HUES48 (cell line): ENCODE measurements at regions not wholly inside any gene's neighbourhood (a gene's known extent, or its start where the extent isn't known, plus 50 kb on each side); places are given as distances from the start of the nearest gene placed in this dataset.

Experiments used
- H3K27ac ChIP-seq: one replicate; pipeline ENCODE4 v1.7.0; 2013; ENCODE audit warnings: low read depth, low read length, inconsistent platforms
- H3K27me3 ChIP-seq: 2 replicates; pipeline ENCODE4 v1.6.1; 2013; ENCODE audit warnings: mild to moderate bottlenecking, low read length; ENCODE audit not compliant: control insufficient read depth, insufficient read depth
- H3K36me3 ChIP-seq: 2 replicates; pipeline ENCODE4 v1.6.1; 2013; ENCODE audit warnings: low read length; ENCODE audit not compliant: control insufficient read depth, insufficient read depth
- H3K4me1 ChIP-seq: 2 replicates; pipeline ENCODE4 v1.6.1; 2013; ENCODE audit warnings: mild to moderate bottlenecking, low read length; ENCODE audit not compliant: control insufficient read depth, insufficient read depth
- H3K4me3 ChIP-seq: 2 replicates; pipeline ENCODE4 v1.5.1; 2013; ENCODE audit warnings: mild to moderate bottlenecking, low read depth, low read length
- H3K9ac ChIP-seq: 2 replicates; pipeline ENCODE4 v1.6.1; 2013; ENCODE audit warnings: mild to moderate bottlenecking, low read depth, low read length, moderate library complexity
- H3K9me3 ChIP-seq: 2 replicates; pipeline ENCODE4 v1.6.1; 2013; ENCODE audit warnings: low read length; ENCODE audit not compliant: control insufficient read depth, insufficient read depth

- Histone ChIP-seq H3K9me3 (peaks cover 77% of the 10 kb centered on the region), H3K27ac (no peak overlapping the region), H3K9ac (no peak overlapping the region), H3K27me3 (no peaks in the 10 kb centered on the region), H3K4me1 (no peaks in the 10 kb centered on the region), H3K36me3 (no peaks in the 10 kb centered on the region), H3K4me3 (no peak overlapping the region)
Observed at GRCh38 chr22:48004038-48004437, 1241.6 kb downstream of the TBC1D22A start.

DNA sequence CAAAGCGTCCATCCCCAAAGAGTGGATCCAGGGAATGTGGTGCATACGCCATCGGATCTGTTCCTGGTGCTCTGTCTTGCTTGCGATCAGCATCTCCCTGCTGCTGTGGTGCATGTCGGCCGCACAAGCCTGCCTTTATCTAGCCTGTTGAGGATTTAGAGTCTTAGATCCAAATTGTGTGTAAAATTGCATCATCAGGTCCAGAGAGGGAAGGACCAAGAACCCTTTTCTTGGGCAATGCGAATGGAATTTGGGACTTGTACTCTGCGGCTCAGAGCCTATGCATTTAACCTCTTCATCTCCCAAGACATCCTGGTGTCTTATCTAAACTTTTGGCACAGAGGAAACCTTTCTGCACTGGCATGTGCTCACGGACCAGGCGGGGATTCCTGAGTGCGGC lies 1238.7 kb downstream of the TBC1D22A start:
- Histone ChIP-seq H3K9me3 (peaks cover 83% of the 10 kb centered on the region), H3K4me3 (no peak overlapping the region), H3K9ac (no peak overlapping the region), H3K36me3 (no peaks in the 10 kb centered on the region), H3K4me1 (no peaks in the 10 kb centered on the region), H3K27ac (no peak overlapping the region), H3K27me3 (no peaks in the 10 kb centered on the region)

DNA sequence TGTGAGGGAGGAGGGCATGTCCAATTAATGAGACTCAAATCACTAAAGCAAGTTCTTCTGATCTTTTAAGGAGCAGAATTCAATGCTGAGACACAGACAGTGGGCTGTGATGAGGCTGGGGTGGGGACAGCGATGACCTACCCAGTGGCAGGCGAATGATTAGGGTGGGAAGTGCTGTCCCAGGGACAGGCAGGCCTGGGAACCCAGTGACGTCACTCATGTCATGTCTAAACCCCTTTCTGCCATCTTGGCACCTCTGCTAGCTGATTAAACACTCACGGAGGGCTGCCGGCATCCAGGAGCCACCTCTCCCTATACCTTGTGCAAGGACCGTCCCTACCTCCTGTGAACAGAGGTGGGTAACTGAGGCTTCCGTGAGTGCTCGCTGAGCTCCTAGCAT lies 1235.2 kb downstream of the TBC1D22A start:
- Histone ChIP-seq H3K27ac (no peak overlapping the region), H3K4me1 (no peaks in the 10 kb centered on the region), H3K9ac (no peak overlapping the region), H3K9me3 (peaks cover 88% of the 10 kb centered on the region), H3K27me3 (no peaks in the 10 kb centered on the region), H3K4me3 (no peak overlapping the region), H3K36me3 (no peaks in the 10 kb centered on the region)

GRCh38 chr22:47997052-47997590 lies 1234.7 kb downstream of the TBC1D22A start:
- H3K27ac ChIP-seq, result no peak overlapping the region
- no peaks in the 10 kb centered on the region for H3K4me1 ChIP-seq
- H3K4me3 ChIP-seq, result no peak overlapping the region
- H3K9ac ChIP-seq, result no peak overlapping the region
- H3K27me3 ChIP-seq, result no peaks in the 10 kb centered on the region
- H3K9me3 ChIP-seq, result peaks cover 88% of the 10 kb centered on the region
- H3K36me3 ChIP-seq, result no peaks in the 10 kb centered on the region

- Histone ChIP-seq H3K27ac (no peak overlapping the region), H3K4me3 (no peak overlapping the region), H3K36me3 (no peaks in the 10 kb centered on the region), H3K9ac (no peak overlapping the region), H3K27me3 (no peaks in the 10 kb centered on the region), H3K9me3 (peaks cover 88% of the 10 kb centered on the region), H3K4me1 (no peaks in the 10 kb centered on the region)
Observed at GRCh38 chr22:47996446-47996857, 1234.0 kb downstream of the TBC1D22A start.

- H3K4me3 ChIP-seq, result no peak overlapping the region
- no peak overlapping the region for H3K27ac ChIP-seq
- H3K9ac ChIP-seq, result no peak overlapping the region
- H3K27me3 ChIP-seq, result no peaks in the 10 kb centered on the region
- H3K36me3 ChIP-seq, result no peaks in the 10 kb centered on the region
- peaks cover 88% of the 10 kb centered on the region for H3K9me3 ChIP-seq
- H3K4me1 ChIP-seq, result no peaks in the 10 kb centered on the region
Observed at GRCh38 chr22:47995718-47996117, 1233.3 kb downstream of the TBC1D22A start.

DNA sequence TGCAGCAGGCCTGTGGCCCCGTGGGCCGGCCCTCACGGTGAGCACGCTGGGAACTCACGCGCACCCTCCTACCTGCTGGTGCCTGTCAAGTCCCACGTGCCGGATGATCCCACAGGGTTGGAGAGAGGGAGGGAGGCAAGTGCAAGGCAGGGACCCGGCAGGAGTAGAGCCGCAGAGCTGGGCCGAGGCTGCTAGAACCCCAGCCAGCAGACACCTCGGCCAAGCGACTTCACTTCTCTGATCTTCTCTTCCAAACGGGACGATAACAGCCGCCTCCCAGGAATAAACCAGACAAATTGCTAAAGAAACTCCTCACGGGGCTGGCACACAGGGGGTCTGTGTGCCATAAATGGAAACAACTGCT lies 1232.8 kb downstream of the TBC1D22A start:
- no peak overlapping the region for H3K4me3 ChIP-seq
- H3K36me3 ChIP-seq, result no peaks in the 10 kb centered on the region
- H3K27ac ChIP-seq, result no peak overlapping the region
- no peaks in the 10 kb centered on the region for H3K4me1 ChIP-seq
- no peak overlapping the region for H3K9ac ChIP-seq
- H3K9me3 ChIP-seq, result peaks cover 93% of the 10 kb centered on the region
- H3K27me3 ChIP-seq, result no peaks in the 10 kb centered on the region

GRCh38 chr22:47994601-47995263 lies 1232.3 kb downstream of the TBC1D22A start:
- Histone ChIP-seq H3K36me3 (no peaks in the 10 kb centered on the region), H3K4me1 (no peaks in the 10 kb centered on the region), H3K4me3 (no peak overlapping the region), H3K27ac (no peak overlapping the region), H3K27me3 (no peaks in the 10 kb centered on the region), H3K9me3 (peaks cover 93% of the 10 kb centered on the region), H3K9ac (no peak overlapping the region)

DNA sequence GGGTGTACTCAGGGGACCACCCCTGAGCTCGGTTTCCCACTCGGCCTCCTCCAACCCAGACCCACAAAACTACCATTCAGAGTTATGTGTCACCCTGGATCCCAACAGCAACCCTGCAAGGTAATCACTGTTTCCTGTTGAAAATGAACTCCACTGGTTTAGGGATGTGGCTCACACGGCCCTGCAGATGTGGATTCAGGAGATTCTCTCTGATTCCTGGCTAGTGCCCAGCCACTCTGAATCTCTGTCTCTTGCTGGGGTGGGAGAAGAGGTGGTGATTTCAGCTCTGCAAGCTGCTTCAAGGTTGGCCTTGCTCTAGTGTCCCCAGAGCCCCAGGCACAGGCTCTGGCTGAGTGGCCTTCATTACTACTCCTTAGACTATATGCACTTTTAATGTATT lies 1231.6 kb downstream of the TBC1D22A start:
- no peaks in the 10 kb centered on the region for H3K36me3 ChIP-seq
- no peak overlapping the region for H3K9ac ChIP-seq
- no peak overlapping the region for H3K4me3 ChIP-seq
- no peak overlapping the region for H3K27ac ChIP-seq
- peaks cover 96% of the 10 kb centered on the region for H3K9me3 ChIP-seq
- no peaks in the 10 kb centered on the region for H3K27me3 ChIP-seq
- no peaks in the 10 kb centered on the region for H3K4me1 ChIP-seq

DNA sequence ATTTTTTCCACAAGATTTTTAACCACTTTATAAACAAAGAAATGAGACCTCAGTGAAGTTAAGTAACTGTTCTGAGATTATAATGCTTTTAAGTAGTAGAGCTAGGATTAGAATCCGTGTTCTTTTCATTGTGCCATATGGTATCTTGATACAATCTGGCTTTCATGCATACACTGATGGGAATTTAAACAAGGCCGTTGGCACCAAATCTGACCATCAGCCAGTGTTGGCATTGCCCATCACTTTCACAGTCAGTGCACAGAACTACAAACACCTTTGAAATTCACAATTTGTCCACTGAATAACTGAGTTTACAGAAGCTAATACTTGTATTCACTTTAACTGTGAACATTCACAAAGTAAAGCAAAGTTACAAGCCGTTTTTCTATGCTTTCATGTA lies 1228.0 kb downstream of the TBC1D22A start:
- no peak overlapping the region for H3K27ac ChIP-seq
- H3K9ac ChIP-seq, result no peak overlapping the region
- no peaks in the 10 kb centered on the region for H3K36me3 ChIP-seq
- H3K9me3 ChIP-seq, result peaks cover 98% of the 10 kb centered on the region
- no peaks in the 10 kb centered on the region for H3K27me3 ChIP-seq
- H3K4me3 ChIP-seq, result no peak overlapping the region
- no peaks in the 10 kb centered on the region for H3K4me1 ChIP-seq

GRCh38 chr22:47987885-47988515 lies 1225.5 kb downstream of the TBC1D22A start:
- H3K27ac ChIP-seq, result no peak overlapping the region
- no peaks in the 10 kb centered on the region for H3K27me3 ChIP-seq
- peaks cover 94% of the 10 kb centered on the region for H3K9me3 ChIP-seq
- no peak overlapping the region for H3K9ac ChIP-seq
- no peak overlapping the region for H3K4me3 ChIP-seq
- H3K36me3 ChIP-seq, result no peaks in the 10 kb centered on the region
- H3K4me1 ChIP-seq, result no peaks in the 10 kb centered on the region
